CD4-positive, alpha-beta memory T cell (primary cell): ENCODE measurements at regions not wholly inside any gene's neighbourhood (a gene's known extent, or its start where the extent isn't known, plus 50 kb on each side); places are given as distances from the start of the nearest gene placed in this dataset.

Experiments
- CTCF ChIA-PET: fragments of 350-600 bp; sonication (Branson Sonifier 250); formaldehyde crosslinking; loops from one replicate; lab custom pipeline; 2021; ENCODE audit warnings: inconsistent platforms; ENCODE audit not compliant: partially characterized antibody; lab: Charles Lee
- POLR2A ChIA-PET: fragments of 350-600 bp; sonication (Branson Sonifier 250); formaldehyde crosslinking; loops from one replicate; lab custom pipeline; 2021; ENCODE audit not compliant: partially characterized antibody; lab: Charles Lee
- DNase-seq, 5 donors: peaks; one replicate each; pipeline versions ENCODE4 v3.0.0 to v3.0.0-alpha.2; 2020 to 2022; ENCODE audit warnings: mixed read lengths in 1 of 5
- H3K27ac ChIP-seq: one replicate; pipeline ENCODE4 v1.7.0; 2013; ENCODE audit warnings: low read depth, low read length
- H3K27me3 ChIP-seq: 2 replicates; pipeline ENCODE4 v1.7.0; 2013; ENCODE audit warnings: mild to moderate bottlenecking, low read length, moderate library complexity; ENCODE audit not compliant: insufficient read depth
- H3K36me3 ChIP-seq: 2 replicates; pipeline ENCODE4 v1.7.0; 2013; ENCODE audit warnings: mild to moderate bottlenecking, low read length, moderate library complexity; ENCODE audit not compliant: insufficient read depth
- H3K4me1 ChIP-seq: 2 replicates; pipeline ENCODE4 v1.7.0; 2013; ENCODE audit warnings: mild to moderate bottlenecking, low read length, moderate library complexity; ENCODE audit not compliant: insufficient read depth
- H3K4me3 ChIP-seq, 2 donors: one replicate each; pipeline ENCODE4 v1.7.0; 2013; ENCODE audit warnings: low read length in 2 of 2, mild to moderate bottlenecking in 1 of 2
- H3K9me3 ChIP-seq, 2 donors: one replicate each; pipeline ENCODE4 v1.7.0; 2013; ENCODE audit warnings: low read length in 2 of 2, control low read depth in 1 of 2; ENCODE audit not compliant: control insufficient read depth in 1 of 2
- H3K27ac Mint-ChIP-seq, 7 donors: one replicate each; pipeline ENCODE4 v1.8.0; 2020 to 2021; ENCODE audit warnings: mixed read lengths in 7 of 7, mild to moderate bottlenecking in 6 of 7, inconsistent platforms in 3 of 7, moderate library complexity in 3 of 7
- H3K27me3 Mint-ChIP-seq, 2 donors: one replicate each; pipeline ENCODE4 v1.8.0; 2020 to 2021; ENCODE audit warnings: mixed read lengths in 2 of 2
- H3K36me3 Mint-ChIP-seq, 2 donors: one replicate each; pipeline ENCODE4 v1.8.0; 2020 to 2021; ENCODE audit warnings: mixed read lengths in 2 of 2, inconsistent platforms in 1 of 2, mild to moderate bottlenecking in 1 of 2
- H3K4me1 Mint-ChIP-seq, 4 donors: one replicate each; pipeline ENCODE4 v1.8.0; 2020 to 2021; ENCODE audit warnings: mixed read lengths in 4 of 4, mild to moderate bottlenecking in 1 of 4
- H3K4me3 Mint-ChIP-seq, 8 donors: one replicate each; pipeline ENCODE4 v1.8.0; 2020 to 2021; ENCODE audit warnings: mixed read lengths in 8 of 8, mild to moderate bottlenecking in 7 of 8, moderate library complexity in 6 of 8, inconsistent platforms in 3 of 8
- H3K9me3 Mint-ChIP-seq, 8 donors: one replicate each; pipeline ENCODE4 v1.8.0; 2020 to 2021; ENCODE audit warnings: mixed read lengths in 8 of 8, mild to moderate bottlenecking in 5 of 8, inconsistent platforms in 3 of 8, moderate library complexity in 1 of 8
- intact Hi-C: fragments of 100-400 bp; cut with micrococcal nuclease; formaldehyde crosslinking; loops from one replicate; pipeline ENCODE4 v1.15.1; 2023

DNA sequence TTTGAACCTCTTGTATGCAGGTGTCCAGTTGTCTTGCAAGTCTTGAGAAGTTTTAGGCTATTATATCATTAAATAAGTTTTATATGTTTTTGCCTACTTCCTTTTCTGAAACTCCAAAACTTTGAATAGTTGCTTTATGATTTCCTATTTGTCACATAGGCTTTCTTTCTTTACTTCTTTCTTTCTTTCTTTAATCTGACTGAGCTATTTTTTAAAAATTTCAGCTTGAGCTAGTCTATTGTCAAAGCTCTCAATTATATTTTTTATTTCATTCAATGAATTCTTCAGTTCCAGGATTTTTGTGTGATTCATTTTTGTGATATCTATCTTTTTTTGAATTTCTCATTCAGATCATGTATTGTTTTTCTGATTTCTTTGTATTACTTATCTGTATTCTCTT is 102.1 kb upstream of the TMEM178A start:
- no peak for DNase-seq
- Mint-ChIP-seq H3K36me3 (peaks cover 1 to 7% of the 10 kb centered on the region in 2 donors), H3K4me3 (no peak overlapping the region), H3K27ac (no peak overlapping the region), H3K4me1 (no peaks in the 10 kb centered on the region), H3K27me3 (no peaks in the 10 kb centered on the region), H3K9me3 (peaks cover 2 to 52% (median 29%) of the 10 kb centered on the region in 8 donors)
- H3K4me3 ChIP-seq = no peak overlapping the region
- intact Hi-C loops = no loop called here
- H3K27me3 ChIP-seq = no peaks in the 10 kb centered on the region
- H3K27ac ChIP-seq = no peak overlapping the region
- peaks cover 0 to 6% of the 10 kb centered on the region in 2 donors for H3K9me3 ChIP-seq
- H3K36me3 ChIP-seq = no peaks in the 10 kb centered on the region
- POLR2A ChIA-PET = no interaction called here
- CTCF ChIA-PET = no interaction called here
- no peaks in the 10 kb centered on the region for H3K4me1 ChIP-seq

DNA sequence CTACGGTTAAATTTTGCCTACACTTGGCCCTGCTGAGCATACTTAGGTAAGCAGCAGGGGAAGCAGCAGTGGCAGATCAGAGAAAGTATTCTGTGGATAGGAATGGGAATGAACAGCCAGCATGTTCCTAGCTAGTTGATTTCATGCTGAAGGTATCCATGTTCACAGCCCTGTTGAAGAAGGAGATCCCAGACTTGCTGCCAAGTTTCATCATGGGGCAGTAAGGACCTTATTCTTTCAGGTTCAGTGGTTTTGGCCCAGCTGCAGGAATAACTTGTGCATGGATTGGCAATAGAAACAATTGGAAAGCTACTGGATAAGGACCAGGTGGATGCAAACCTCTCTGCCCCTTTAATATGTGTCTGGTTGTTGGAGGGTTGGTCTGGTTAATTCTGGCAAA is 98.2 kb upstream of the TMEM178A start:
- Histone ChIP-seq H3K9me3 (peaks cover 0 to 3% of the 10 kb centered on the region in 2 donors), H3K4me1 (no peaks in the 10 kb centered on the region), H3K27me3 (no peaks in the 10 kb centered on the region), H3K36me3 (no peaks in the 10 kb centered on the region), H3K27ac (no peak overlapping the region), H3K4me3 (no peak overlapping the region)
- ChIA-PET CTCF (interaction anchor here (1.1 kb wide), 1 partner anchor 10 kb away, joined by 3 read pairs; no protein-coding TSS in a partner anchor), POLR2A (no interaction called here)
- Mint-ChIP-seq H3K4me3 (no peak overlapping the region), H3K9me3 (peaks cover 2 to 37% (median 24%) of the 10 kb centered on the region in 8 donors), H3K36me3 (peaks cover 0 to 7% of the 10 kb centered on the region in 2 donors), H3K27ac (no peak overlapping the region), H3K4me1 (no peaks in the 10 kb centered on the region), H3K27me3 (no peaks in the 10 kb centered on the region)
- intact Hi-C loops = no loop called here
- DNase-seq = no peak

DNA sequence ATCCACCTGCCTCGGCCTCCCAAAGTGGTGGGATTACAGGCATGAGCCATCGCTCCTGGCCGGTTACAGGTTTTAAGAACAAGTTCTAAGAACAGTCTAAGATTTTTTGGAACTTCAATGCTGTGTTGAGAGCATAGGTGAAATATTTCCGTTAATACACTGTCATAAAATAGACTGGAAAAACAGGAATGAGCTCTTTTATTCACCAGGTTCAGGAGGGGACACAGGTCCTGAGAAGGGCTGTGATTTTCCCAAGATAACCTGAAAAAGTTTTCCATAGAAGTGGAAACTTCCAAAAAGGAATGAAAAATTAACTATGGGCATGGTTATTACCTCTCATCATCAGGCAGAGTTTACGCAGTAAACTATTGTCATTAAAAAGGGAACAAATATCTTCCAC is 97.6 kb upstream of the TMEM178A start:
- CTCF ChIA-PET = interaction anchor here (1.1 kb wide), 1 partner anchor 11 kb away, joined by 3 read pairs; no protein-coding TSS in a partner anchor
- Mint-ChIP-seq H3K27ac (no peak overlapping the region), H3K4me3 (no peak overlapping the region), H3K9me3 (peaks cover 2 to 31% (median 19%) of the 10 kb centered on the region in 8 donors), H3K36me3 (peaks cover 0 to 4% of the 10 kb centered on the region in 2 donors), H3K4me1 (no peaks in the 10 kb centered on the region), H3K27me3 (no peaks in the 10 kb centered on the region)
- no peaks in the 10 kb centered on the region for H3K9me3 ChIP-seq
- no peaks in the 10 kb centered on the region for H3K4me1 ChIP-seq
- H3K4me3 ChIP-seq = no peak overlapping the region
- intact Hi-C loops = no loop called here
- DNase-seq = no peak
- no peaks in the 10 kb centered on the region for H3K36me3 ChIP-seq
- H3K27me3 ChIP-seq = no peaks in the 10 kb centered on the region
- H3K27ac ChIP-seq = no peak overlapping the region
- POLR2A ChIA-PET = no interaction called here

DNA sequence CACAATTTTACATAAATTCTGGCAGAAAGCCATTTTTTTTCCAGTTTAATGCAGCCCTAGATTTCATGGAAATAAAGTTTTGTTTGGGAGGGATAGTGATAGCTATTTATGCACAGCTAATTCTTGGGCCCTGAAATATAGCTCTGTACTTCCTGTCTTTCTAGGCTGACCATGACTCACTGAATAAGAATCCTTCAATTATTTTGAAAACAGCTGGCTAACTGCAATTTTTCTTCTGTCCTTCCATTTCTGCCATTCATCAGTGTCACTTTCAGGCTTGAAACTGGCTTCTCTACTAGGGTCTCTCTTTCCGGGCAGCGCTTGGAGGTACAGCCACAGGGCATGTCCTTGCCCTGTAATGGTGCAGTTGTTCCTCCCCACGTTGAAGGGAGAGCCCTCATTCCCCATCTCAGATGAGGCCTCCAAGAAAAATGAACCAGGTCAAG is 97.1 kb upstream of the TMEM178A start:
- CTCF ChIA-PET = no interaction called here
- Histone ChIP-seq H3K27me3 (no peaks in the 10 kb centered on the region), H3K4me1 (no peaks in the 10 kb centered on the region), H3K27ac (no peak overlapping the region), H3K9me3 (no peaks in the 10 kb centered on the region), H3K4me3 (no peak overlapping the region), H3K36me3 (no peaks in the 10 kb centered on the region)
- H3K9me3 Mint-ChIP-seq = peaks cover 0 to 26% (median 15%) of the 10 kb centered on the region in 8 donors
- DNase-seq = no peak
- no peaks in the 10 kb centered on the region for H3K36me3 Mint-ChIP-seq
- no peak overlapping the region for H3K27ac Mint-ChIP-seq
- H3K4me3 Mint-ChIP-seq = no peak overlapping the region
- intact Hi-C loops = no loop called here
- no peaks in the 10 kb centered on the region for H3K27me3 Mint-ChIP-seq
- no peaks in the 10 kb centered on the region for H3K4me1 Mint-ChIP-seq
- POLR2A ChIA-PET = no interaction called here

DNA sequence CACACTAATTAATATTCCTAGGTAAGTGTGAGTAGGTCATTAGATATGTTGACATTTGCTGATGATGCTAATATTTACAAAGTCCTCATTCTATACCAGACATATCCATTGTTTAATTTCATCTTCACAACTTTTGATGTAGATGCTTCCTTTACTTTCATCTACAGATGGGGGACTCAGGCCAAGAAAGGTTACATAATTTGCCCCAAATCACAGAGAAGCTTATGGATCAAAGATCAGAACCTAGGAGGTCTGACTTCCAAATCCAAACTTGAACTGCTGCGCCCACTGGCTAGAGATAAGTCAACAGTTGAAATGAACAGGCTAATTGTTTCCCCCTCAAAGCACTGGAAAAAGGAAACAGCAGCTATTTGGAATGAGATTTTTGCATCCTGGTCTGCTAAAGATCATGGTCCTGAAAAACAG is 95.6 kb upstream of the TMEM178A start:
- no peaks in the 10 kb centered on the region for H3K27me3 ChIP-seq
- ChIA-PET POLR2A (no interaction called here), CTCF (no interaction called here)
- H3K4me1 ChIP-seq = no peaks in the 10 kb centered on the region
- Mint-ChIP-seq H3K36me3 (no peaks in the 10 kb centered on the region), H3K4me1 (no peaks in the 10 kb centered on the region), H3K4me3 (no peak overlapping the region), H3K27me3 (no peaks in the 10 kb centered on the region), H3K27ac (no peak overlapping the region), H3K9me3 (peaks cover 0 to 12% (median 3%) of the 10 kb centered on the region in 8 donors)
- no peaks in the 10 kb centered on the region for H3K9me3 ChIP-seq
- no peaks in the 10 kb centered on the region for H3K36me3 ChIP-seq
- no peak overlapping the region for H3K4me3 ChIP-seq
- DNase-seq = no peak
- intact Hi-C loops = no loop called here
- H3K27ac ChIP-seq = no peak overlapping the region

DNA sequence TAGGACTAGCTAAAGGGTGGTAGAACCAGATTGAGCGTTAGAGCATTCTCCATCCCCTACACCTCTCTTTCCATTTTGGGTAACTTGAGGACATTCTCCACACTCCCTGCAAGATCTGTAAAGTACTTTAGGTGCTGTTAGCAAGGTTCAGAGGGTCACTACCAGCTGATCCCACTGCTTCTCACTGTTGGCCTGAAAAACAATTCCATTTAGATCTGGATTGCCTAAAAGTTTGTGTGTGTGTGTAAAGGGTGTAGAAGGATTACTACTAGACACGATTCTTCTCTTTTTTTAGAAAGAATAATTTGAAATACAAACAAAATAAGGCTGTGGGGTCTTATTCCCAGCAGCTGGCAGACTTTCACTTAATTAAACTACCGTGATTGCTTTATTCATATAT is 95.1 kb upstream of the TMEM178A start:
- no peak overlapping the region for H3K4me3 Mint-ChIP-seq
- ChIA-PET POLR2A (no interaction called here), CTCF (no interaction called here)
- H3K9me3 ChIP-seq = no peaks in the 10 kb centered on the region
- H3K27me3 Mint-ChIP-seq = no peaks in the 10 kb centered on the region
- intact Hi-C loops = no loop called here
- no peaks in the 10 kb centered on the region for H3K27me3 ChIP-seq
- H3K36me3 Mint-ChIP-seq = no peaks in the 10 kb centered on the region
- no peaks in the 10 kb centered on the region for H3K4me1 ChIP-seq
- H3K36me3 ChIP-seq = no peaks in the 10 kb centered on the region
- no peak overlapping the region for H3K27ac ChIP-seq
- H3K4me1 Mint-ChIP-seq = no peaks in the 10 kb centered on the region
- no peak for DNase-seq
- H3K27ac Mint-ChIP-seq = no peak overlapping the region
- peaks cover 0 to 13% (median 4%) of the 10 kb centered on the region in 8 donors for H3K9me3 Mint-ChIP-seq
- H3K4me3 ChIP-seq = no peak overlapping the region

DNA sequence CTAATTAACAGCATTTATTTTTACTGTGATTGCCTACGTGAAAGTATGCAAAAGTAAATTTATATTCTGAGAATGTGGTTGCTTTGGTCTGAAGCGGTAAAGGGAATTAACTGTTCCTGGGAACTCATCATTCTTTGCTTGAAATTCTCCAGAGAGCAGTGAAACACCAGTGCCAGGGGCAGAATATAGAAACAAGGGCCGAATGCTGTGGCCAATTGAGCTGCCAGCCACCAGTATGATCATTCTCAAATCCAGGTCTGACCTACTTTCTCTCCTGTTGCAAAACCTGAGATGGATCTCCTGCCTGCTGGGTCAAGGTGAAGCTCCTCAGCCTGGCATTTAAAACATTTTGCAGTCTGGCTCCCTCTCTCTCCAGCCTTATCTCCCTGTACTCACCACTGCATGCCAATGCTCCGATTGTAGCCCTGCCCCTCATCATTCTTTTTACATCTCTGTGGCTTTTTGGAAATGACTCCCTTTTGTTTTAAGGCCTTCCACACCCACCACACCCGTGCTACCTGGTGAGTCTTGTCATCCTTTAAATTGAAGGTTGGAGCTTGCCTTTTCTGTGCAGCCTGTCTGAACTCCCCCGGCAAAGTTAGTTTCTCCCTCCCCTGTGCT is 94.5 kb upstream of the TMEM178A start:
- no peak for DNase-seq
- no peaks in the 10 kb centered on the region for H3K36me3 ChIP-seq
- no peak overlapping the region for H3K4me3 ChIP-seq
- intact Hi-C loops = no loop called here
- ChIA-PET POLR2A (no interaction called here), CTCF (no interaction called here)
- no peak overlapping the region for H3K27ac ChIP-seq
- Mint-ChIP-seq H3K9me3 (peaks cover 0 to 12% (median 4%) of the 10 kb centered on the region in 8 donors), H3K4me1 (no peaks in the 10 kb centered on the region), H3K27ac (no peak overlapping the region), H3K36me3 (no peaks in the 10 kb centered on the region), H3K27me3 (no peaks in the 10 kb centered on the region), H3K4me3 (no peak overlapping the region)
- no peaks in the 10 kb centered on the region for H3K4me1 ChIP-seq
- H3K27me3 ChIP-seq = no peaks in the 10 kb centered on the region
- no peaks in the 10 kb centered on the region for H3K9me3 ChIP-seq
